HEK293T (cell line): ENCODE measurements at regions not wholly inside any gene's neighbourhood (a gene's known extent, or its start where the extent isn't known, plus 50 kb on each side); places are given as distances from the start of the nearest gene placed in this dataset.

Experiments
- ARNT ChIP-seq: fragments of 450-650 bp; IDR thresholded peaks from 2 replicates; pipeline ENCODE4 v1.6.1; 2017; ENCODE audit warnings: mild to moderate bottlenecking
- BHLHE40 ChIP-seq: fragments of 450-650 bp; IDR thresholded peaks from 2 replicates; pipeline ENCODE4 v1.6.1; 2016; ENCODE audit warnings: mild to moderate bottlenecking, moderate library complexity, borderline replicate concordance
- ELF4 ChIP-seq: fragments of 450-650 bp; IDR thresholded peaks from 2 replicates; pipeline ENCODE4 v1.6.1; 2017; ENCODE audit warnings: antibody characterized with exemption
- FOXA1 ChIP-seq: fragments of 450-650 bp; IDR thresholded peaks from 2 replicates; pipeline ENCODE4 v1.6.1; 2016; ENCODE audit warnings: mild to moderate bottlenecking
- FOXM1 ChIP-seq: fragments of 450-650 bp; IDR thresholded peaks from 2 replicates; pipeline ENCODE4 v1.6.1; 2017; ENCODE audit warnings: mild to moderate bottlenecking, borderline replicate concordance
- L3MBTL2 ChIP-seq: fragments of 450-650 bp; conservative IDR thresholded peaks from 2 replicates; pipeline ENCODE4 v1.6.1; 2016; ENCODE audit warnings: mild to moderate bottlenecking
- LEF1 ChIP-seq: fragments of 450-650 bp; IDR thresholded peaks from 2 replicates; pipeline ENCODE4 v1.6.1; 2017; ENCODE audit warnings: mild to moderate bottlenecking, borderline replicate concordance
- NFRKB ChIP-seq: fragments of 450-650 bp; IDR thresholded peaks from 2 replicates; pipeline ENCODE4 v1.6.1; 2016; ENCODE audit warnings: mild to moderate bottlenecking, moderate library complexity
- SP1 ChIP-seq: fragments of 450-650 bp; IDR thresholded peaks from 2 replicates; pipeline ENCODE4 v1.6.1; 2017
- SUZ12 ChIP-seq: fragments of 450-650 bp; IDR thresholded peaks from 2 replicates; pipeline ENCODE4 v1.6.1; 2016; ENCODE audit warnings: mild to moderate bottlenecking
- TARDBP ChIP-seq: fragments of 450-650 bp; IDR thresholded peaks from 2 replicates; pipeline ENCODE4 v1.6.1; 2016
- TF ChIP-seq, protein P1 (sequence below): fragments of 450-650 bp; IDR thresholded peaks from 2 replicates; pipeline ENCODE4 v1.6.1; 2016

DNA sequence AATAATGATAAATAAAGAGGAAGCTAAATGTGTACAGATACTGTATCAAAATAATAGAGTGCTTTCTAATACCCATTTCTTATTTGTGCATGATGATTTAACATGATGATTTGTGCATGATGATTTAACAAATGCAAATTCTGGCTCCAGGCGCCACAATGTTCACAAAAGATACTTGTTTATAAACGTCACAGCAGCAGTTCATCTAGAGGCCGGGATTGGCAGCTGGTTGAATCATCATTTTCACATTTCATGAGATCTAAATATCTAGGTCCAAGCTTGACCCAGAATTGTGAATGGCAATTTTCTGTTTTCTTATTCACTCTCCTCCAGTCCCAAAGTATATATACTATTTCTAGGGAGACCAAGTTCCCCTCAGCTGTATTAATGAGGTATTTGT, 322.0 kb downstream of the SUCLG1 start:
- no peak for TF ChIP-seq BHLHE40
- no peak for TF ChIP-seq FOXM1
- TF ChIP-seq, protein P1, sequence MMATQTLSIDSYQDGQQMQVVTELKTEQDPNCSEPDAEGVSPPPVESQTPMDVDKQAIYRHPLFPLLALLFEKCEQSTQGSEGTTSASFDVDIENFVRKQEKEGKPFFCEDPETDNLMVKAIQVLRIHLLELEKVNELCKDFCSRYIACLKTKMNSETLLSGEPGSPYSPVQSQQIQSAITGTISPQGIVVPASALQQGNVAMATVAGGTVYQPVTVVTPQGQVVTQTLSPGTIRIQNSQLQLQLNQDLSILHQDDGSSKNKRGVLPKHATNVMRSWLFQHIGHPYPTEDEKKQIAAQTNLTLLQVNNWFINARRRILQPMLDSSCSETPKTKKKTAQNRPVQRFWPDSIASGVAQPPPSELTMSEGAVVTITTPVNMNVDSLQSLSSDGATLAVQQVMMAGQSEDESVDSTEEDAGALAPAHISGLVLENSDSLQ: no peak
- no peak for TF ChIP-seq SUZ12
- TF ChIP-seq SP1: no peak
- TF ChIP-seq ELF4: no peak
- no peak for TF ChIP-seq FOXA1
- no peak for TF ChIP-seq L3MBTL2
- TF ChIP-seq TARDBP: no peak
- TF ChIP-seq ARNT: no peak
- TF ChIP-seq NFRKB: no peak
- no peak for TF ChIP-seq LEF1
